GM19468 (cell line): ENCODE measurements at regions not wholly inside any gene's neighbourhood (a gene's known extent, or its start where the extent isn't known, plus 50 kb on each side); places are given as distances from the start of the nearest gene placed in this dataset.
"Not testable (repeated sequence)": the region's sequence is repeated elsewhere in the genome, so short reads cannot be mapped to it uniquely, and the experiment has no call there.

Experiments
- ATAC-seq: cut with Tn5 transposase; IDR thresholded peaks from one replicate; pipeline ENCODE4 v1.9.1; 2021; ENCODE audit warnings: mild to moderate bottlenecking, moderate library complexity, moderate number of reproducible peaks; ENCODE audit not compliant: unreplicated experiment; ENCODE audit errors: extremely low read depth

GRCh38 chr15:30755036-30755687, 129.2 kb downstream of the ARHGAP11B start:
- ATAC-seq, result not testable (repeated sequence)

GRCh38 chr15:30760633-30761032, 134.7 kb downstream of the ARHGAP11B start:
- ATAC-seq, result not testable (repeated sequence)

- ATAC-seq, result not testable (repeated sequence)
These were observed 135.4 kb downstream of the ARHGAP11B start for GRCh38 chr15:30761365-30761764.

- ATAC-seq, result not testable (repeated sequence)
These were observed 134.2 kb upstream of the FAN1 start for GRCh38 chr15:30769390-30770124.

- no peak for ATAC-seq
These were observed 133.0 kb upstream of the FAN1 start for GRCh38 chr15:30770759-30771158.

- ATAC-seq, result no peak
These were observed 120.7 kb upstream of the FAN1 start for GRCh38 chr15:30783019-30783418.

GRCh38 chr15:30788595-30788994, 115.1 kb upstream of the FAN1 start:
- ATAC-seq, result no peak

GRCh38 chr15:30791239-30792175, 112.2 kb upstream of the FAN1 start:
- ATAC-seq, result no peak

GRCh38 chr15:30792843-30793242, 110.9 kb upstream of the FAN1 start:
- ATAC-seq, result not testable (repeated sequence)

- no peak for ATAC-seq
These were observed 109.3 kb upstream of the FAN1 start for GRCh38 chr15:30794388-30794787.

- ATAC-seq, result not testable (repeated sequence)
These were observed 104.2 kb upstream of the FAN1 start for GRCh38 chr15:30799565-30799964.

GRCh38 chr15:30801140-30801895, 102.4 kb upstream of the FAN1 start:
- not testable (repeated sequence) for ATAC-seq

GRCh38 chr15:30802001-30802400, 101.7 kb upstream of the FAN1 start:
- ATAC-seq, result not testable (repeated sequence)

GRCh38 chr15:30803703-30804102, 100.0 kb upstream of the FAN1 start:
- ATAC-seq, result not testable (repeated sequence)

GRCh38 chr15:30816430-30816829, 87.3 kb upstream of the FAN1 start:
- no peak for ATAC-seq

- ATAC-seq, result not testable (repeated sequence)
These were observed 80.5 kb upstream of the FAN1 start for GRCh38 chr15:30823068-30823813.

GRCh38 chr15:30824518-30825195, 79.1 kb upstream of the FAN1 start:
- ATAC-seq, result no peak

- ATAC-seq, result no peak
These were observed 76.0 kb upstream of the FAN1 start for GRCh38 chr15:30827625-30828303.
